DOHH2 (cell line): ENCODE measurements at regions not wholly inside any gene's neighbourhood (a gene's known extent, or its start where the extent isn't known, plus 50 kb on each side); places are given as distances from the start of the nearest gene placed in this dataset.

Experiments
- H3F3A ChIP-seq: fragments of 200-600 bp; sonication (generic), shearing (Covaris generic); 2 replicates; pipeline ENCODE4 v1.6.0; 2016; ENCODE audit warnings: antibody characterized with exemption, mild to moderate bottlenecking; ENCODE audit not compliant: control insufficient read depth, insufficient read depth
- H3K27ac ChIP-seq: fragments of 200-600 bp; sonication (generic); 2 replicates; pipeline ENCODE4 v1.5.1; 2014; ENCODE audit warnings: low read depth, mild to moderate bottlenecking, low read length, moderate library complexity
- H3K27me3 ChIP-seq: fragments of 200-600 bp; sonication (generic); 2 replicates; pipeline ENCODE4 v1.6.1; 2014; ENCODE audit warnings: mild to moderate bottlenecking, low read length, mixed read lengths; ENCODE audit not compliant: control insufficient read depth
- H3K36me3 ChIP-seq: fragments of 200-600 bp; sonication (generic); 2 replicates; pipeline ENCODE4 v1.6.1; 2014; ENCODE audit warnings: mild to moderate bottlenecking, low read length, moderate library complexity, mixed read lengths; ENCODE audit not compliant: control insufficient read depth
- H3K4me1 ChIP-seq: fragments of 200-600 bp; sonication (generic); 2 replicates; pipeline ENCODE4 v1.6.1; 2014; ENCODE audit warnings: mild to moderate bottlenecking, low read length, mixed read lengths; ENCODE audit not compliant: control insufficient read depth
- H3K4me2 ChIP-seq: fragments of 200-600 bp; sonication (generic); 2 replicates; pipeline ENCODE4 v1.6.0; 2014; ENCODE audit warnings: mild to moderate bottlenecking, low read length, moderate library complexity
- H3K4me3 ChIP-seq: fragments of 200-600 bp; sonication (generic); 2 replicates; pipeline ENCODE4 v1.5.1; 2014; ENCODE audit warnings: mild to moderate bottlenecking, low read length, mixed read lengths
- H3K79me2 ChIP-seq: fragments of 200-600 bp; sonication (generic); 2 replicates; pipeline ENCODE4 v1.6.1; 2014; ENCODE audit warnings: mild to moderate bottlenecking, low read length, mixed read lengths; ENCODE audit not compliant: control insufficient read depth
- H3K9me2 ChIP-seq: fragments of 200-600 bp; sonication (generic); replicated peaks from 2 replicates; pipeline ENCODE4 v1.6.1; 2014; ENCODE audit warnings: mild to moderate bottlenecking, low read length, mixed read lengths; ENCODE audit not compliant: control insufficient read depth
- H3K9me3 ChIP-seq: fragments of 200-600 bp; sonication (generic); 2 replicates; pipeline ENCODE4 v1.6.1; 2014; ENCODE audit warnings: antibody characterized with exemption, low read length, mixed read lengths; ENCODE audit not compliant: control insufficient read depth, insufficient read depth
- H4K20me1 ChIP-seq: fragments of 200-600 bp; sonication (generic); 2 replicates; pipeline ENCODE4 v1.6.0; 2014; ENCODE audit warnings: low read depth, mild to moderate bottlenecking, antibody characterized with exemption, low read length, moderate library complexity; ENCODE audit not compliant: control insufficient read depth, insufficient read depth
- CTCF ChIP-seq: fragments of 200-600 bp; sonication (generic); IDR thresholded peaks from one replicate; pipeline ENCODE4 v1.5.1; 2014; ENCODE audit warnings: antibody characterized with exemption, mild to moderate bottlenecking, low read depth, low read length; ENCODE audit not compliant: poor library complexity, severe bottlenecking
- EZH2phosphoT487 ChIP-seq: fragments of 200-600 bp; sonication (generic); IDR thresholded peaks from 2 replicates; pipeline ENCODE4 v1.6.1; 2017; ENCODE audit warnings: borderline replicate concordance, mild to moderate bottlenecking, antibody characterized with exemption, low read length, moderate library complexity, mixed read lengths

- Histone ChIP-seq H3K4me3 (no peak overlapping the region), H3K9me2 (no peaks in the 10 kb centered on the region), H3K79me2 (no peaks in the 10 kb centered on the region), H3K36me3 (no peaks in the 10 kb centered on the region), H3K4me2 (no peak overlapping the region), H3K9me3 (no peaks in the 10 kb centered on the region), H4K20me1 (no peaks in the 10 kb centered on the region), H3K27me3 (0 out of 2 replicates have a peak, but pooled peaks cover 13% of the 10 kb centered on the region), H3F3A (no peaks in the 10 kb centered on the region), H3K27ac (no peak overlapping the region), H3K4me1 (no peaks in the 10 kb centered on the region)
- TF ChIP-seq CTCF (no peak), EZH2phosphoT487 (no peak)
Observed at GRCh38 chr4:150005537-150005936, 72.7 kb upstream of the DCLK2 start.

GRCh38 chr4:150006197-150006596, 72.0 kb upstream of the DCLK2 start:
- no peaks in the 10 kb centered on the region for H3F3A ChIP-seq
- no peaks in the 10 kb centered on the region for H3K79me2 ChIP-seq
- H3K36me3 ChIP-seq = no peaks in the 10 kb centered on the region
- TF ChIP-seq EZH2phosphoT487 = no peak
- no peak overlapping the region for H3K27ac ChIP-seq
- H3K4me3 ChIP-seq = no peak overlapping the region
- H3K9me3 ChIP-seq = no peaks in the 10 kb centered on the region
- 0 out of 2 replicates have a peak, but pooled peaks cover 13% of the 10 kb centered on the region for H3K27me3 ChIP-seq
- no peaks in the 10 kb centered on the region for H3K4me1 ChIP-seq
- no peak overlapping the region for H3K4me2 ChIP-seq
- no peaks in the 10 kb centered on the region for H3K9me2 ChIP-seq
- H4K20me1 ChIP-seq = no peaks in the 10 kb centered on the region

DNA sequence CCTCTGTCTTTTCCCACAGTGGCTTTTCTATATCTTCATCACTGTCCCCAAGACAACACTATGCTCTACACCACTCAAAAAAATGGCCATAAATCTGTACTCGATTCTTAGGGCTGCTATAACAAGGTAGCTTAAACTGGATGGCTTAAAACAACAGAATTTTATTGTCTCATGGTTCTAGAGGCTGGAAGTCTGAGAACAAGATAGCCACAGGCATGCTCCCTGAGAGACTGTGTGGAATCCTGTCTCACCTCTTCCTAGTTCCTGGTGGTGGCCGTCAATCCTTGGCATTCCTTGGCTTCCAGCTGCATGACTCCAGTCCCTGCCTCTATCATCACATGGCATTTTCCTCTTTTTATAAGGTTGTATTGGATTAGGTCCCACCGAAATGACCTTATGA, 70.7 kb upstream of the DCLK2 start:
- Histone ChIP-seq H3K9me2 (no peaks in the 10 kb centered on the region), H3F3A (no peaks in the 10 kb centered on the region), H3K27ac (no peak overlapping the region), H3K79me2 (no peaks in the 10 kb centered on the region), H3K4me3 (no peak overlapping the region), H3K9me3 (no peaks in the 10 kb centered on the region), H3K4me2 (no peak overlapping the region), H4K20me1 (no peaks in the 10 kb centered on the region), H3K27me3 (0 out of 2 replicates have a peak, but pooled peaks cover 13% of the 10 kb centered on the region), H3K4me1 (no peaks in the 10 kb centered on the region), H3K36me3 (no peaks in the 10 kb centered on the region)
- TF ChIP-seq EZH2phosphoT487 (no peak), CTCF (no peak)

DNA sequence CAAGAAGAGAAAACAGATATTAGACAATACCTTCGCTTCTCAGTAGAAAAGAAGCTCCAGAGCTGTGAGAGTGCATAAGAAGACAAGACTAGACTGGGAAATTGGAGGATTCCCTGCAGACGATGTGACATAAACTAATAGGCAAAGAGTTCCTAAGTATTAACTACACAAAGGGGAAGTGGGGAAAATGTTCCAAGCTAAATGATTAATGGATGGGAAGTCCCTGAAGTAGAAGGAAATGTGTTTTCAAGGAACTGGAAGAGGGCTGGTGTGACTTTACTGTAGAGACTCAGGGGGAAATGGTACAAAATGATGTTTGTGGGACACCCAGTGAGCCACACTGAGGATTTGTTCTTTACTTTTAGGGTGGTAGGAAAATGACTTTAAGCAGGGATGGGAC, 69.7 kb upstream of the DCLK2 start:
- H3K27ac ChIP-seq = no peak overlapping the region
- H3K36me3 ChIP-seq = no peaks in the 10 kb centered on the region
- H3K9me2 ChIP-seq = no peaks in the 10 kb centered on the region
- H3K4me2 ChIP-seq = no peak overlapping the region
- no peaks in the 10 kb centered on the region for H4K20me1 ChIP-seq
- no peaks in the 10 kb centered on the region for H3F3A ChIP-seq
- 0 out of 2 replicates have a peak, but pooled peaks cover 13% of the 10 kb centered on the region for H3K27me3 ChIP-seq
- H3K79me2 ChIP-seq = no peaks in the 10 kb centered on the region
- no peak for TF ChIP-seq CTCF
- TF ChIP-seq EZH2phosphoT487 = no peak
- H3K4me3 ChIP-seq = no peak overlapping the region
- no peaks in the 10 kb centered on the region for H3K9me3 ChIP-seq
- H3K4me1 ChIP-seq = no peaks in the 10 kb centered on the region
